Endodermal cell (in vitro differentiated cells): ENCODE measurements at regions not wholly inside any gene's neighbourhood (a gene's known extent, or its start where the extent isn't known, plus 50 kb on each side); places are given as distances from the start of the nearest gene placed in this dataset.

Experiments
- DNase-seq: peaks from one replicate; pipeline ENCODE4 v3.0.0-alpha.2; 2017
- H3K27ac ChIP-seq: 2 replicates; pipeline ENCODE4 v1.5.1; 2013; ENCODE audit warnings: mild to moderate bottlenecking, low read depth, low read length, moderate library complexity
- H3K27me3 ChIP-seq: 2 replicates; pipeline ENCODE4 v1.6.1; 2013; ENCODE audit warnings: mild to moderate bottlenecking, low read length, moderate library complexity; ENCODE audit not compliant: insufficient read depth, control insufficient read depth, poor library complexity, severe bottlenecking
- H3K36me3 ChIP-seq: 2 replicates; pipeline ENCODE4 v1.7.0; 2013; ENCODE audit warnings: mild to moderate bottlenecking, low read length, moderate library complexity; ENCODE audit not compliant: control insufficient read depth, insufficient read depth
- H3K4me1 ChIP-seq: one replicate; pipeline ENCODE4 v1.7.0; 2013; ENCODE audit warnings: low read length; ENCODE audit not compliant: control insufficient read depth, insufficient read depth
- H3K4me3 ChIP-seq: 2 replicates; pipeline ENCODE4 v1.5.1; 2013; ENCODE audit warnings: mild to moderate bottlenecking, low read length, moderate library complexity
- H3K9ac ChIP-seq: 2 replicates; pipeline ENCODE4 v1.6.1; 2013; ENCODE audit warnings: mild to moderate bottlenecking, low read length, moderate library complexity; ENCODE audit not compliant: poor library complexity, severe bottlenecking; ENCODE audit errors: extremely low read depth
- H3K9me3 ChIP-seq: 2 replicates; pipeline ENCODE4 v1.6.1; 2013; ENCODE audit warnings: mild to moderate bottlenecking, low read length, moderate library complexity; ENCODE audit not compliant: control insufficient read depth
- H3K27ac Mint-ChIP-seq: 2 replicates; pipeline ENCODE4 v1.8.0; 2020; ENCODE audit warnings: mixed read lengths
- H3K27me3 Mint-ChIP-seq: 2 replicates; pipeline ENCODE4 v1.8.0; 2021; ENCODE audit warnings: mild to moderate bottlenecking, mixed read lengths; ENCODE audit not compliant: insufficient read depth
- H3K36me3 Mint-ChIP-seq: 2 replicates; pipeline ENCODE4 v1.8.0; 2020; ENCODE audit warnings: low read depth, mixed read lengths
- H3K4me1 Mint-ChIP-seq: 2 replicates; pipeline ENCODE4 v1.8.0; 2020; ENCODE audit warnings: mixed read lengths
- H3K4me3 Mint-ChIP-seq: 2 replicates; pipeline ENCODE4 v1.8.0; 2020; ENCODE audit warnings: mild to moderate bottlenecking, moderate library complexity, mixed read lengths
- H3K9me3 Mint-ChIP-seq: 2 replicates; pipeline ENCODE4 v1.8.0; 2020; ENCODE audit warnings: mild to moderate bottlenecking, mixed read lengths
- CTCF ChIP-seq: fragments of 200-600 bp; sonication (generic); conservative IDR thresholded peaks from 2 replicates; pipeline ENCODE4 v1.5.0; 2021; ENCODE audit warnings: antibody characterized with exemption, mild to moderate bottlenecking
- WGBS, 2 experiments: methylation state at CpG; one replicate each; pipeline versions ENCODE4 v1.1.5 to v1.1.7; 2013; ENCODE audit warnings: missing lambda C conversion rate in 2 of 2, mixed read lengths in 1 of 2; ENCODE audit not compliant: insufficient coverage in 1 of 2, insufficient read length in 1 of 2; 5-methylcytosine and 5-hydroxymethylcytosine counted together

GRCh38 chr2:16277117-16277516, 336.8 kb downstream of the MYCN start:
- H3K27ac Mint-ChIP-seq = no peak overlapping the region
- no peak for TF ChIP-seq CTCF
- no peaks in the 10 kb centered on the region for H3K36me3 ChIP-seq
- H3K4me3 ChIP-seq = no peak overlapping the region
- no peaks in the 10 kb centered on the region for H3K36me3 Mint-ChIP-seq
- no peaks in the 10 kb centered on the region for H3K9me3 Mint-ChIP-seq
- H3K27me3 ChIP-seq = no peaks in the 10 kb centered on the region
- 97% methylated on average over 2 of the region's 2 CpGs; no CpG with 5 or more reads in 1 of the 2 experiments for WGBS, 2 experiments
- no peaks in the 10 kb centered on the region for H3K27me3 Mint-ChIP-seq
- no peak overlapping the region for H3K27ac ChIP-seq
- H3K4me1 ChIP-seq = no peaks in the 10 kb centered on the region
- H3K9ac ChIP-seq = no peak overlapping the region
- no peak for DNase-seq
- peaks cover 5% of the 10 kb centered on the region for H3K4me1 Mint-ChIP-seq
- no peak overlapping the region for H3K4me3 Mint-ChIP-seq
- no peaks in the 10 kb centered on the region for H3K9me3 ChIP-seq

- Mint-ChIP-seq H3K4me1 (no peaks in the 10 kb centered on the region), H3K4me3 (no peak overlapping the region), H3K9me3 (no peaks in the 10 kb centered on the region), H3K27ac (no peak overlapping the region), H3K36me3 (no peaks in the 10 kb centered on the region), H3K27me3 (no peaks in the 10 kb centered on the region)
- Histone ChIP-seq H3K4me3 (no peak overlapping the region), H3K9ac (no peak overlapping the region), H3K9me3 (no peaks in the 10 kb centered on the region), H3K27me3 (no peaks in the 10 kb centered on the region), H3K4me1 (no peaks in the 10 kb centered on the region), H3K36me3 (no peaks in the 10 kb centered on the region), H3K27ac (no peak overlapping the region)
- WGBS, 2 experiments = 93 to 100% methylated on average over 2 to 4 of the region's 4 CpGs
- DNase-seq = no peak
- TF ChIP-seq CTCF = no peak
Observed at GRCh38 chr2:16275661-16276060, 335.3 kb downstream of the MYCN start.

- Histone ChIP-seq H3K4me3 (no peak overlapping the region), H3K36me3 (no peaks in the 10 kb centered on the region), H3K9me3 (no peaks in the 10 kb centered on the region), H3K27ac (no peak overlapping the region), H3K4me1 (no peaks in the 10 kb centered on the region), H3K27me3 (no peaks in the 10 kb centered on the region), H3K9ac (no peak overlapping the region)
- H3K27me3 Mint-ChIP-seq = no peaks in the 10 kb centered on the region
- H3K9me3 Mint-ChIP-seq = no peaks in the 10 kb centered on the region
- no peak overlapping the region for H3K4me3 Mint-ChIP-seq
- 86 to 90% methylated on average over 3 to 4 of the region's 4 CpGs for WGBS, 2 experiments
- no peak for DNase-seq
- no peaks in the 10 kb centered on the region for H3K36me3 Mint-ChIP-seq
- H3K27ac Mint-ChIP-seq = no peak overlapping the region
- peaks cover 1% of the 10 kb centered on the region for H3K4me1 Mint-ChIP-seq
- no peak for TF ChIP-seq CTCF
Observed at GRCh38 chr2:16275131-16275530, 334.8 kb downstream of the MYCN start.
